Loucy (cell line): ENCODE measurements at regions not wholly inside any gene's neighbourhood (a gene's known extent, or its start where the extent isn't known, plus 50 kb on each side); places are given as distances from the start of the nearest gene placed in this dataset.

Experiments used
- H2AFZ ChIP-seq: fragments of 200-600 bp; sonication (generic); 2 replicates; pipeline ENCODE4 v1.6.0; 2016; ENCODE audit warnings: antibody characterized with exemption, mild to moderate bottlenecking, low read length, moderate library complexity
- H3F3A ChIP-seq: fragments of 200-600 bp; 2 replicates; pipeline ENCODE4 v1.6.0; 2016; ENCODE audit warnings: antibody characterized with exemption, low read depth, mild to moderate bottlenecking
- H3K27me3 ChIP-seq: fragments of 200-600 bp; sonication (generic); 2 replicates; pipeline ENCODE4 v1.6.1; 2014; ENCODE audit warnings: low read length, mild to moderate bottlenecking; ENCODE audit not compliant: insufficient read depth, poor library complexity, severe bottlenecking
- H3K36me3 ChIP-seq: fragments of 200-600 bp; sonication (generic); 2 replicates; pipeline ENCODE4 v1.6.1; 2016; ENCODE audit warnings: low read length; ENCODE audit not compliant: insufficient read depth
- H3K4me1 ChIP-seq: fragments of 200-600 bp; sonication (generic); 2 replicates; pipeline ENCODE4 v1.5.1; 2014; ENCODE audit warnings: low read length, mild to moderate bottlenecking; ENCODE audit not compliant: insufficient read depth, poor library complexity, severe bottlenecking
- H3K4me2 ChIP-seq: fragments of 200-600 bp; sonication (generic); 2 replicates; pipeline ENCODE4 v1.6.0; 2014; ENCODE audit warnings: antibody characterized with exemption, low read length, low read depth, mild to moderate bottlenecking; ENCODE audit not compliant: poor library complexity, severe bottlenecking
- H3K4me3 ChIP-seq: fragments of 200-600 bp; sonication (generic); 2 replicates; pipeline ENCODE4 v1.5.1; 2014; ENCODE audit warnings: low read length, mild to moderate bottlenecking, mixed read lengths; ENCODE audit not compliant: poor library complexity, severe bottlenecking
- H3K79me2 ChIP-seq: fragments of 200-600 bp; sonication (generic); 2 replicates; pipeline ENCODE4 v1.6.1; 2014; ENCODE audit warnings: low read length; ENCODE audit not compliant: insufficient read depth
- H3K9ac ChIP-seq: fragments of 200-600 bp; sonication (generic); 2 replicates; pipeline ENCODE4 v1.6.0; 2014; ENCODE audit warnings: mild to moderate bottlenecking, low read depth, low read length, moderate library complexity; ENCODE audit not compliant: poor library complexity, severe bottlenecking
- H3K9me2 ChIP-seq: fragments of 200-600 bp; sonication (generic); replicated peaks from 2 replicates; pipeline ENCODE4 v1.6.1; 2016; ENCODE audit warnings: low read depth, low read length, mixed read lengths
- H3K9me3 ChIP-seq: fragments of 200-600 bp; sonication (generic); 2 replicates; pipeline ENCODE4 v1.6.1; 2014; ENCODE audit warnings: mild to moderate bottlenecking, antibody characterized with exemption, low read length, low read depth; ENCODE audit not compliant: insufficient read depth
- H4K20me1 ChIP-seq: fragments of 200-600 bp; sonication (generic); 2 replicates; pipeline ENCODE4 v1.6.0; 2014; ENCODE audit warnings: antibody characterized with exemption, low read length, mild to moderate bottlenecking; ENCODE audit not compliant: insufficient read depth, poor library complexity, severe bottlenecking
- EZH2phosphoT487 ChIP-seq: fragments of 200-600 bp; IDR thresholded peaks from 2 replicates; pipeline ENCODE4 v1.6.1; 2018; ENCODE audit warnings: antibody characterized with exemption, mild to moderate bottlenecking, moderate library complexity, borderline replicate concordance
- TF ChIP-seq, protein P1 (sequence below): fragments of 200-600 bp; sonication (generic); conservative IDR thresholded peaks from 2 replicates; pipeline ENCODE4 v1.5.1; 2014; ENCODE audit warnings: mild to moderate bottlenecking, antibody characterized with exemption, low read length

DNA sequence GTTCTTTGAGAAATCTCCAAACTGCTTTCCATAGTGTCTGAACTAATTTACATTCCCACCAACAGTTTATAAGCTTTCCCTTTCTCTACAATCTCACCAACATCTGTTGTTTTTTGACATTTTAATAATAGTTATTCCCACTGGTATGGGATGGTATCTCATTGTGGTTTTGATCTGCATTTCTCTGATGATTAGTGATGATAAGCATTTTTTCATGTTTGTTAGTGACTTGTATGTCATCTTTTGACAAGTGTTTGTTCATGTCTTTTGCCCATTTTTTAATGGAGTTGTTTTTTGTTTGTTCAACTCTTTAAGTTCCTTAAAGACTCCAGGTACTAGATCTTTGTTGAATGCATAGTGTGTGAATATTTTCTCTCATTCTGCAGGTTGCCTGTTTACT is 116.6 kb upstream of the TSC22D2 start:
- TF ChIP-seq, protein P1, sequence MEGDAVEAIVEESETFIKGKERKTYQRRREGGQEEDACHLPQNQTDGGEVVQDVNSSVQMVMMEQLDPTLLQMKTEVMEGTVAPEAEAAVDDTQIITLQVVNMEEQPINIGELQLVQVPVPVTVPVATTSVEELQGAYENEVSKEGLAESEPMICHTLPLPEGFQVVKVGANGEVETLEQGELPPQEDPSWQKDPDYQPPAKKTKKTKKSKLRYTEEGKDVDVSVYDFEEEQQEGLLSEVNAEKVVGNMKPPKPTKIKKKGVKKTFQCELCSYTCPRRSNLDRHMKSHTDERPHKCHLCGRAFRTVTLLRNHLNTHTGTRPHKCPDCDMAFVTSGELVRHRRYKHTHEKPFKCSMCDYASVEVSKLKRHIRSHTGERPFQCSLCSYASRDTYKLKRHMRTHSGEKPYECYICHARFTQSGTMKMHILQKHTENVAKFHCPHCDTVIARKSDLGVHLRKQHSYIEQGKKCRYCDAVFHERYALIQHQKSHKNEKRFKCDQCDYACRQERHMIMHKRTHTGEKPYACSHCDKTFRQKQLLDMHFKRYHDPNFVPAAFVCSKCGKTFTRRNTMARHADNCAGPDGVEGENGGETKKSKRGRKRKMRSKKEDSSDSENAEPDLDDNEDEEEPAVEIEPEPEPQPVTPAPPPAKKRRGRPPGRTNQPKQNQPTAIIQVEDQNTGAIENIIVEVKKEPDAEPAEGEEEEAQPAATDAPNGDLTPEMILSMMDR, result no peak
- TF ChIP-seq EZH2phosphoT487, result no peak
- H3K9me3 ChIP-seq, result no peaks in the 10 kb centered on the region
- H4K20me1 ChIP-seq, result no peaks in the 10 kb centered on the region
- no peak overlapping the region for H2AFZ ChIP-seq
- peaks cover under 1% of the 10 kb centered on the region for H3K4me1 ChIP-seq
- H3K27me3 ChIP-seq, result no peaks in the 10 kb centered on the region
- no peaks in the 10 kb centered on the region for H3K9me2 ChIP-seq
- no peak overlapping the region for H3K4me2 ChIP-seq
- no peak overlapping the region for H3K9ac ChIP-seq
- H3F3A ChIP-seq, result no peaks in the 10 kb centered on the region
- no peaks in the 10 kb centered on the region for H3K79me2 ChIP-seq
- no peaks in the 10 kb centered on the region for H3K36me3 ChIP-seq
- H3K4me3 ChIP-seq, result no peak overlapping the region

DNA sequence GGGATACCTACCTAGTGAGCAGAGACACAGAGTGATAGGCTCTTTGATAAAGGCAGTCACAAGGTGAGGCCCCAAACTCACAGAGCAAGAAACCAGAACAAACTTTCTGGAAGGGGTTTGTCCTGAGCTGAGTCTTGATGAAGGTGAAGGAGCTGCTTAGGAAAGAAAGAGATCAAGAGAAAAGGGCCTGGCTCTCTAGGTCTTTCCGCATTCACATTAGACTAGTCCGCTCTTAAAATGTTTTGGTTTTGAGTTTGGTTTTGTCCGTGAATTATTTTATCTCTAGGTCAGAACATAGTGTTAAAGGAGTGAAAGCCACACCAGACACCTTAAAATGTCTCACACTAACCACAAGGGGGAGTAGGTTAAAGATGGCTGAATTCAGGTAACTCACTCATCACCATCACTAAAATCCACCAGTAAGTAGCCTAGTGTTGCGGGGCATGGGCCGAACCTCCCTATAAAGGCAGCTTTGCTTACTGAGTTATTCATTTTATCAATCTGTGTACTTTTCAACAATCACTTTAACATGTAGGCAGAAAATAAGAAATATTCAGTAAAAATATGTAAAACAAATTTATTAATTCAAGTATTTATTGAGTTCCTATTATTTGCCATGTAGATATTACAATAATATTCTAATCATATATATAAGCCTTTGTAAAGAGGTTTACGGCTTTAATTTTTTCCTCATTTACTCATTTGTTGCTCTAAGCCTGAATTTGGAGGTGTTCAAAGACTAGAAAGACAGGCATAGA is 121.5 kb upstream of the TSC22D2 start:
- H3K4me1 ChIP-seq, result no peaks in the 10 kb centered on the region
- TF ChIP-seq, protein P1, result peak; percentile 78
- no peak for TF ChIP-seq EZH2phosphoT487
- no peak overlapping the region for H3K4me3 ChIP-seq
- no peaks in the 10 kb centered on the region for H3K27me3 ChIP-seq
- H3F3A ChIP-seq, result no peaks in the 10 kb centered on the region
- H3K9me3 ChIP-seq, result no peaks in the 10 kb centered on the region
- no peak overlapping the region for H3K9ac ChIP-seq
- no peaks in the 10 kb centered on the region for H4K20me1 ChIP-seq
- H3K79me2 ChIP-seq, result no peaks in the 10 kb centered on the region
- peak overlapping the region; percentile 53 for H2AFZ ChIP-seq
- no peaks in the 10 kb centered on the region for H3K9me2 ChIP-seq
- H3K36me3 ChIP-seq, result no peaks in the 10 kb centered on the region
- H3K4me2 ChIP-seq, result no peak overlapping the region

DNA sequence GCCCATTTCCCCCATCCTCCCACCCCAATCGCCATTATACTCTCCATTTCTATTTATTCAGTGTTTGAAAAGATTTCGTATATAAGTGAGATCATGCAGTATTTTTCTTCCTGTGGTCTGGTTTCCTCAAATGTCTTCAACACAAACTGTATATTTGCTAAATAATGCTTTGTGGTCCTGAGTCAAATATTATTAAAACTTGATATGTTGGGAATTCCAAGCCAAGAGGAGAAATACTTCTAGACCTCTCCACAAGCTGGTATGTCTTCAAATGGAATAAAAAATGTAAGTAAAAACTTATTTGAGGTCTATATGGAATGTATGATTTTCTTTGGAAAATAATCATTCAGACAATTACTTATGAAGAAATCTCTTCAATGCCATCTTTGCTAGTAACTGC is 122.5 kb upstream of the TSC22D2 start:
- peak overlapping the region; percentile 53; the same call in 1 of the 2 replicates for H2AFZ ChIP-seq

More for the DNA sequence above, 122.5 kb upstream of the TSC22D2 start:
- Histone ChIP-seq H3K9me2 (no peaks in the 10 kb centered on the region), H3K79me2 (no peaks in the 10 kb centered on the region), H3K36me3 (no peaks in the 10 kb centered on the region), H3K4me2 (no peak overlapping the region), H3K4me1 (no peaks in the 10 kb centered on the region), H3K9me3 (no peaks in the 10 kb centered on the region), H3K9ac (no peak overlapping the region), H3F3A (no peaks in the 10 kb centered on the region), H3K4me3 (no peak overlapping the region), H4K20me1 (no peaks in the 10 kb centered on the region), H3K27me3 (no peaks in the 10 kb centered on the region)
- TF ChIP-seq, protein P1, result no peak
- no peak for TF ChIP-seq EZH2phosphoT487
